GM18502 (cell line): ENCODE measurements at regions not wholly inside any gene's neighbourhood (a gene's known extent, or its start where the extent isn't known, plus 50 kb on each side); places are given as distances from the start of the nearest gene placed in this dataset.

Experiments
- ATAC-seq: cut with Tn5 transposase; IDR thresholded peaks from one replicate; pipeline ENCODE4 v1.9.1; 2021; ENCODE audit warnings: mild to moderate bottlenecking; ENCODE audit not compliant: unreplicated experiment, poor library complexity

GRCh38 chr2:187274146-187274545 is 173.9 kb downstream of the CALCRL start:
- ATAC-seq = no peak

GRCh38 chr2:187272255-187272654 is 175.8 kb downstream of the CALCRL start:
- peak; percentile 68 for ATAC-seq

GRCh38 chr2:187271825-187272224 is 176.2 kb downstream of the CALCRL start:
- ATAC-seq = peak; percentile 71

- ATAC-seq = no peak
Measured at GRCh38 chr2:187266645-187267044, 181.4 kb downstream of the CALCRL start.

DNA sequence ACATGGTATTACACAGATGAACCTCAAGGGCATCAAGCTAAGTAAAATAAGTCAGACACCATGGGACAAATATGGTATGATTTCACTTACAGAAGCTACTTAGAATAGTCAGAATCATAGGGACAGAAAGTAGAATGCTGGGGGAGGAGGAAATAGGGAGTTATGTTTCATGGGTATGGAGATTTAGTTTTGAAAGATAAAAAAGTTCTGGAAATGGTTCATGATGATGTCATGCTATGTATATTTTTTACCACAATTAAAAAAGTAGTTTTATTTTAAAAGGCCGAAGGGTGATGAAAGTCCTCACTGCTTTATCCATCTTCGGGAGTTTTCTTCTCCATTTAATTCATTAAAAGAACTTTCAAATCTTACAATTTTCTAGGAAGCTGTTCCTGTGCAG is 181.9 kb downstream of the CALCRL start:
- no peak for ATAC-seq

- no peak for ATAC-seq
Measured at GRCh38 chr2:187264612-187265011, 183.4 kb downstream of the CALCRL start.

- ATAC-seq = no peak
Measured at GRCh38 chr2:187263675-187264560, 184.1 kb downstream of the CALCRL start.

- ATAC-seq = no peak
Measured at GRCh38 chr2:187261705-187262104, 186.3 kb downstream of the CALCRL start.

DNA sequence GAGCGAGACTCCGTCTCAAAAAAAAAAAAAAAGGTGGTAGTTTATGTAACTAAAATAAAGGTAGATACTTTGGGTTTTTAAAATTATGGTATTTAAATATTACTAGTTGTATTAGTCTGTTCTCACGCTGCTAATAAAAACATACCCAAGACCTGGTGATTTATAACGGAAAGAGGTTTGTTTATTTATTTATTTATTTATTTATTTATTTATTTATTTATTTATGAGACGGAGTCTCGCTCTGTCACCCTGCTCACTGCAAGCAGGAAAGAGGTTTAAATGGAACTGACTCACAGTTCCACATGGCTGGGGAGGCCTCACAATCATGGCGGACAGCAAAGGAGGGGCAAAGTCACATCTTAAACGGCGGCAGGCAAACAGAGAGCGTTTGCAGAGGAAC is 196.0 kb downstream of the CALCRL start:
- no peak for ATAC-seq

DNA sequence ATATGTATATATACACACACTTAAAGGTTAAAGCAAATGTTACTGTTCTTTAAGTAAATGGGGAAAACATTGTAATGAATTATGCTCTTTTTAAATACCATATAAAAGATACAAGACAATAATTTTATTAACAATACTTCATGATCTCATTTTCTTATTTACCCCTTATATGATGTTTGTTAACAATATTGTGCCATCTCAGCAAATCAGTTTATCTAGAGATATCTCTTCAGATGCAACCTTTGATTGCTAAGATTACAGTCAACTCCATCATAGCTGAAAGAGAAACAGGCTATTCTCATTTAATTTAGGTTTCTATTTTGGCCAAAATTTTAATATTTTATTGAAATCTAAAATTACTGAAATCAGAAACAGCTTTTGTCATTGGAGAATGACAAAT is 197.9 kb downstream of the CALCRL start:
- no peak for ATAC-seq

DNA sequence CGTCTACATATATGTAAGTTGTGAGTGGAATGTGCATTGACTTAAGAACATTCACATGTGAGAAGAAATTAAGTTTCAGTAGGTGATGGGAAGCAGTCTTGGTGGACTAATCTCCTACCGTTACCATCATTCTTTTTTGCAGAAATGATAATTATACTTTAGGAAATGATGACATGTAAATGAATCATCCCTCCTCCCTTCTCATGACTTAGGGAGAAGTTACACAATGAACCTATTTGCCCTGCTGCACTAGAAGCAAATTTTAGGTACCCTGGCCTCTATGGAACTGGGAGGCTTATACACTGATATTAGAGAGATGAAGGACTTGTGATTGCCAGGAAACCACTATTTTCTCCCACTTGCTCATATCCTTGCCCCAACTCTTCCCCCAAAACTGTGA is 214.2 kb downstream of the CALCRL start:
- no peak for ATAC-seq

- no peak for ATAC-seq
Measured at GRCh38 chr2:187232749-187233148, 215.3 kb downstream of the CALCRL start.

- ATAC-seq = no peak
Measured at GRCh38 chr2:187230088-187230487, 218.0 kb downstream of the CALCRL start.

- ATAC-seq = no peak
Measured at GRCh38 chr2:187228986-187229385, 219.1 kb downstream of the CALCRL start.

GRCh38 chr2:187224989-187225388 is 223.1 kb downstream of the CALCRL start:
- no peak for ATAC-seq

DNA sequence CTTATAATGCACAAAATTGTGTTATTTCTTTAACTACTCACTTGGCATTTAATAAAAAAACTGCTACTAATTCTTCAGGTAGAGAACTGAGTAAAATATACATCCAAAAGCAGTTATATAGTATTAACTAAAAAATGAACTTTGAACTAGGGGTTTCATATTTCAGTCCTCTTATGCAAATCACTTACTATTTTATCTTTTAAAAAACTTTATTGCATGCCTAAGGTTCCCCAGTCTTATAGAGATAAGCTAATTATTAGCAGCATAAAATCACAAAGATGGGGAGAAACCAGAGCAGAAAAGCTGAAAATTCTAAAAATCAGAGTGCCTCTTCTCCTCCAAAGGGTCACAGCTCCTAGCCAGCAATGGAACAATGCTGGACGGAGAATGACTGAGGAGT is 228.0 kb downstream of the CALCRL start:
- ATAC-seq = no peak

GRCh38 chr2:187215532-187216240 is 232.4 kb downstream of the CALCRL start:
- ATAC-seq = no peak

DNA sequence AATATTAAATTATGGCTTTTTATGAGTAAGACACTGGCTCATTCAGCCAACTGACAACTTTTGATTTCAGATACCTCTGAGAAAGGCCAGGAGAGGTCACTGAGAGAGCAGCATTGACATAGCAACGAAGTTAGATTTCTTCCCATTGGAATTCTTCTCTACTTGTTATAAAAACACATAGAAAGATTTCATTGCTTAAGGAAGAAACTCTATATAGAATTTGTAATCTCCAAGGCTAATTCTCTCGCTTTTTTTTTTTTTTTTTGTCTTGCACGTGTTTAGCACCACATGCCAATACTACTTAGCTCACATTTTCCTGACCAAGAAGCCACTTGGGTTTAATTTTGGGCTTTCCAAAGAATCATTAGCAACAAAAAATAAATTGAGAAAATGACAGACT is 233.7 kb downstream of the CALCRL start:
- no peak for ATAC-seq

- ATAC-seq = no peak
Measured at GRCh38 chr2:187213798-187214197, 234.3 kb downstream of the CALCRL start.

GRCh38 chr2:187210726-187211125 is 237.3 kb downstream of the CALCRL start:
- ATAC-seq = no peak

DNA sequence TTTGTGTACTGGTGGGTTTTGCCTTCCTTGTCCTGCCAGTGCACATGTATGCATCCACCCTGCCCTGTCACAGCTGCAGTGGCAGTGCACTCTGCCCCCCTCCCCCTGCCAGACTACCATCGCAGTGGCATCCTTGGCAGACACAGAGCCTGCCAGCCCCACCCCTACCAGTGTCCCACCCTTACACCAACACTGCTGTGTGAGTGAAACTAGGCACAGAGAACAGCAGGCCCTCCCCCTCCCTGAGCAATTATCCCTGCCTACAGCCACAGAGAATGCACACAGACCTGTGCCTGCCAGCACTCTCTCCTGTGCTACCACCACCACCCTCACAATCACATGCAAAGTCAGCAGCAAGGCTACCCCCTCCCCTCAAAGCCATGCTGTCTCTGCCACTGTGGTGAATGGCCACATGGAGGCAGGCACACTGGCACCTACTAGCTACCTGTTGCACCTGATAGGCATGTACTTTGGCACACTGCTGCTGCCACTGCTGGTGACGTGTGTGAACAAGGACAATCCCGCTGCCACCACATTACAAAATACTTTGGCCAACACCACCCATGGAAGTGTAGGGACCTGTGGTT is 239.8 kb downstream of the CALCRL start:
- no peak for ATAC-seq
